Activated T-cell treated with anti-CD3 and anti-CD28 coated beads for 48 hours (primary cell): ENCODE measurements at regions not wholly inside any gene's neighbourhood (a gene's known extent, or its start where the extent isn't known, plus 50 kb on each side); places are given as distances from the start of the nearest gene placed in this dataset.

ENCODE experiments used
- DNase-seq: peaks from one replicate; pipeline ENCODE4 v3.0.0-alpha.2; 2020; ENCODE audit warnings: low read depth

- DNase-seq: no peak
These were observed 1008.1 kb upstream of the SLC10A2 start for GRCh38 chr13:104074326-104074725.

- DNase-seq: no peak
These were observed 1005.6 kb upstream of the SLC10A2 start for GRCh38 chr13:104071806-104072205.

- no peak for DNase-seq
These were observed 999.1 kb upstream of the SLC10A2 start for GRCh38 chr13:104065328-104065727.

- no peak for DNase-seq
These were observed 991.6 kb upstream of the SLC10A2 start for GRCh38 chr13:104057861-104058260.

- DNase-seq: no peak
These were observed 979.7 kb upstream of the SLC10A2 start for GRCh38 chr13:104045907-104046306.

GRCh38 chr13:104043184-104043583, 977.0 kb upstream of the SLC10A2 start:
- DNase-seq: no peak

GRCh38 chr13:104034891-104035290, 968.7 kb upstream of the SLC10A2 start:
- no peak for DNase-seq

GRCh38 chr13:104025303-104025702, 959.1 kb upstream of the SLC10A2 start:
- no peak for DNase-seq

- no peak for DNase-seq
These were observed 958.4 kb upstream of the SLC10A2 start for GRCh38 chr13:104024416-104025170.

- no peak for DNase-seq
These were observed 955.7 kb upstream of the SLC10A2 start for GRCh38 chr13:104021806-104022397.

GRCh38 chr13:104017317-104017716, 951.1 kb upstream of the SLC10A2 start:
- no peak for DNase-seq

GRCh38 chr13:104015646-104016396, 949.6 kb upstream of the SLC10A2 start:
- DNase-seq: no peak

GRCh38 chr13:104014803-104015645, 948.8 kb upstream of the SLC10A2 start:
- no peak for DNase-seq

GRCh38 chr13:104011505-104012241, 945.5 kb upstream of the SLC10A2 start:
- no peak for DNase-seq

GRCh38 chr13:104008541-104009435, 942.6 kb upstream of the SLC10A2 start:
- DNase-seq: no peak

GRCh38 chr13:104008075-104008474, 941.9 kb upstream of the SLC10A2 start:
- DNase-seq: no peak

- no peak for DNase-seq
These were observed 940.4 kb upstream of the SLC10A2 start for GRCh38 chr13:104006625-104007075.

- no peak for DNase-seq
These were observed 938.4 kb upstream of the SLC10A2 start for GRCh38 chr13:104004572-104004971.

GRCh38 chr13:104002216-104002615, 936.0 kb upstream of the SLC10A2 start:
- no peak for DNase-seq

- no peak for DNase-seq
These were observed 935.5 kb upstream of the SLC10A2 start for GRCh38 chr13:104001766-104002165.
